H1 (cell line): ENCODE measurements at regions not wholly inside any gene's neighbourhood (a gene's known extent, or its start where the extent isn't known, plus 50 kb on each side); places are given as distances from the start of the nearest gene placed in this dataset.

Experiments used
- ATF2 ChIP-seq: IDR thresholded peaks from 2 replicates; pipeline ENCODE4 v1.6.1; 2012; ENCODE audit warnings: low read length, inconsistent platforms
- CBX8 ChIP-seq: fragments of 300-800, 300-1000 bp; sonication (generic); IDR thresholded peaks from 2 replicates; pipeline ENCODE4 v1.7.1; 2016; ENCODE audit warnings: low read depth, low read length, borderline replicate concordance
- CEBPB ChIP-seq: IDR thresholded peaks from 2 replicates; pipeline ENCODE4 v1.6.1; 2012; ENCODE audit warnings: low read depth, low read length
- CTCF ChIP-seq, 3 experiments: IDR thresholded peaks; 1 replicate in 2 of 3; 2 replicates in 1 of 3; pipeline versions ENCODE4 v1.5.1 to v1.6.1; 2011; ENCODE audit warnings: low read length in 3 of 3, mild to moderate bottlenecking in 3 of 3, inconsistent platforms in 2 of 3, low read depth in 1 of 3, moderate library complexity in 1 of 3; ENCODE audit not compliant: insufficient read depth in 1 of 3; ENCODE audit errors: control extremely low read depth in 1 of 3
- EP300 ChIP-seq, 2 experiments: IDR thresholded peaks; 1 replicate in 1 of 2; 2 replicates in 1 of 2; pipeline ENCODE4 v1.6.1; 2011 to 2012; ENCODE audit warnings: low read depth in 2 of 2, low read length in 2 of 2, mild to moderate bottlenecking in 2 of 2, borderline replicate concordance in 1 of 2, inconsistent platforms in 1 of 2, moderate library complexity in 1 of 2
- EZH2 ChIP-seq: fragments of 200-600 bp; sonication (generic); IDR thresholded peaks from 2 replicates; pipeline ENCODE4 v1.7.1; 2012; ENCODE audit warnings: low read depth, mild to moderate bottlenecking, moderate library complexity, low read length, inconsistent platforms; ENCODE audit not compliant: severe bottlenecking
- FOSL1 ChIP-seq: IDR thresholded peaks from 2 replicates; pipeline ENCODE4 v1.6.1; 2011; ENCODE audit warnings: mild to moderate bottlenecking, low read depth, low read length, moderate library complexity; ENCODE audit not compliant: insufficient read depth
- JUND ChIP-seq: IDR thresholded peaks from 2 replicates; pipeline ENCODE4 v1.6.1; 2011; ENCODE audit warnings: mild to moderate bottlenecking, improper control_type of control experiment, low read length
- RAD21 ChIP-seq, 2 experiments: IDR thresholded peaks in 1 of 2; conservative IDR thresholded peaks in 1 of 2; 2 replicates each; pipeline ENCODE4 v1.6.1; 2011; ENCODE audit warnings: low read depth in 2 of 2, low read length in 2 of 2, improper control_type of control experiment in 1 of 2, inconsistent platforms in 1 of 2, mild to moderate bottlenecking in 1 of 2, moderate library complexity in 1 of 2
- TAF1 ChIP-seq: IDR thresholded peaks from 2 replicates; pipeline ENCODE4 v1.6.1; 2011; ENCODE audit warnings: mild to moderate bottlenecking, low read depth, low read length
- USF2 ChIP-seq: IDR thresholded peaks from 2 replicates; pipeline ENCODE4 v1.6.1; 2011; ENCODE audit warnings: low read length, improper control_type of control experiment

GRCh38 chr17:5942687-5943086 is 127.5 kb upstream of the WSCD1 start:
- TF ChIP-seq CTCF (IDR thresholded peaks at IDR 0.05; ENCODE audit: control extremely low read depth in 1 of 3, insufficient read depth in 1 of 3, low read depth in 1 of 3, low read length in 3 of 3) (no peak), RAD21 (IDR thresholded peaks at IDR 0.05 in 1 of 2, conservative IDR thresholded peaks at IDR 0.05 in 1 of 2; ENCODE audit: low read depth in 2 of 2, low read length in 2 of 2) (no peak), EZH2 (no peak), FOSL1 (no peak), JUND (no peak), EP300 (IDR thresholded peaks at IDR 0.05; ENCODE audit: borderline replicate concordance in 1 of 2, low read depth in 2 of 2, low read length in 2 of 2) (no peak), TAF1 (no peak), ATF2 (no peak), CBX8 (no peak), CEBPB (no peak), USF2 (no peak)
